H1 (cell line): ENCODE measurements at regions not wholly inside any gene's neighbourhood (a gene's known extent, or its start where the extent isn't known, plus 50 kb on each side); places are given as distances from the start of the nearest gene placed in this dataset.

ENCODE experiments used
- EP300 ChIP-seq, 2 experiments: IDR thresholded peaks; 1 replicate in 1 of 2; 2 replicates in 1 of 2; pipeline ENCODE4 v1.6.1; 2011 to 2012; ENCODE audit warnings: low read depth in 2 of 2, low read length in 2 of 2, mild to moderate bottlenecking in 2 of 2, borderline replicate concordance in 1 of 2, inconsistent platforms in 1 of 2, moderate library complexity in 1 of 2
- POU5F1 ChIP-seq: IDR thresholded peaks from 2 replicates; pipeline ENCODE4 v1.6.1; 2011; ENCODE audit warnings: low read depth, mild to moderate bottlenecking, low read length, moderate library complexity
- TBP ChIP-seq: IDR thresholded peaks from 2 replicates; pipeline ENCODE4 v1.6.1; 2011; ENCODE audit warnings: low read depth, low read length, improper control_type of control experiment

DNA sequence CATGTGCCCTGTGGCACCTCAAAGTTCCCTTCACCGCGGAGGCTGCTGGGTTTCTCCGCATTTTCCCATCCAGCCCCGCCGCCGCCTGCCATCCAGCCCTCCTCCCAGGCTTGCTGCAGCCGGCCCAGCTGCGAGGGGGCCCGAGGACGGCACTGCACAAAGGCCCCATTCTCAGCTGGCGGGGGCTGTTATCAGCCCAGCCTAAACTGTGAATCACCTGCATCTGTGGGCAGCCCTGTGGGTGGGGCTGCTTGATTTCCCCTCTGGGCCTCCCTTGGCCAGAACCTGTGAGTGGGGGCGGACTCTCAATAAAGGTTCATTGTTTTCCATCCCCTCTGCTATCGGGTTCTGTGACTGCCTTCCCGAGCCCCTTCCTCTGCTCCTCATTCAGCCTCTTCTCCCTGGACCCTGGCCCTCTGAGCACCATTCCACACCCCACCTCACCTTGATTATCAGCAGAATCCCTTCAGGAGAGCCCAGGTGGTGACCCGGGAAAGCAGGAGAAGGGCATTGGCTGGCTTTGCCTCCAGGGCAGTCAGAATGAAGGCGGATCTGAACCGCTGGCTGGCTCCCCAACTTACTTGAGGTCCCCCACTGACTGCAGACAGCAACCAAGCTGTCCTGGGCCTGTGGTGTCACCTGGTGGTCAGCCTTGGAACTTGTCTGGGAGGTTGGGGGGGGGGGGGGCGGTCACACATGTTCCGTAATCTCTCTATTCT lies 204.5 kb downstream of the ZFP36L2 start (continued):
- peak; percentile 29; the same call in 1 of the 2 replicates for TF ChIP-seq TBP
- no peak for TF ChIP-seq EP300 (IDR thresholded peaks at IDR 0.05; ENCODE audit: borderline replicate concordance in 1 of 2, low read depth in 2 of 2, low read length in 2 of 2)
- TF ChIP-seq POU5F1 = no peak
- TF ChIP-seq, all 59 proteins: peak for 4
